DND-41 (cell line): ENCODE measurements at regions not wholly inside any gene's neighbourhood (a gene's known extent, or its start where the extent isn't known, plus 50 kb on each side); places are given as distances from the start of the nearest gene placed in this dataset.

Experiments used
- ATAC-seq: fragments of 200-7000 bp; cut with Tn5 transposase; 3 replicates; pipeline ENCODE4 v1.9.1; 2021; ENCODE audit warnings: low read depth; ENCODE audit not compliant: insufficient read depth
- DNase-seq: peaks from one replicate; pipeline ENCODE4 v3.0.0-alpha.2; 2020
- H2AFZ ChIP-seq: 2 replicates; pipeline ENCODE4 v1.6.0; 2012; ENCODE audit warnings: low read depth, low read length
- H3K27ac ChIP-seq: 2 replicates; pipeline ENCODE4 v1.5.1; 2012; ENCODE audit warnings: low read length, inconsistent platforms
- H3K27me3 ChIP-seq: fragments of 200-600 bp; sonication (generic); 2 replicates; pipeline ENCODE4 v1.6.0; 2012; ENCODE audit warnings: low read length, mild to moderate bottlenecking, inconsistent platforms; ENCODE audit not compliant: insufficient read depth, poor library complexity
- H3K36me3 ChIP-seq: 2 replicates; pipeline ENCODE4 v1.5.1; 2012; ENCODE audit warnings: low read length, inconsistent platforms; ENCODE audit not compliant: insufficient read depth
- H3K4me1 ChIP-seq: 2 replicates; pipeline ENCODE4 v1.5.1; 2012; ENCODE audit warnings: mild to moderate bottlenecking, low read length; ENCODE audit not compliant: insufficient read depth
- H3K4me2 ChIP-seq: 2 replicates; pipeline ENCODE4 v1.6.0; 2012; ENCODE audit warnings: mild to moderate bottlenecking, moderate library complexity, low read length, inconsistent platforms; ENCODE audit not compliant: insufficient read depth
- H3K4me3 ChIP-seq, 2 experiments: fragments of 200-600 bp in 1 of 2; shearing (Covaris generic) in 1 of 2; 2 replicates each; pipeline ENCODE4 v1.5.1; 2012 to 2016; ENCODE audit warnings: inconsistent platforms in 2 of 2, low read length in 2 of 2, mild to moderate bottlenecking in 2 of 2, low read depth in 1 of 2, moderate library complexity in 1 of 2
- H3K79me2 ChIP-seq: 2 replicates; pipeline ENCODE4 v1.6.0; 2012; ENCODE audit warnings: low read length, inconsistent platforms; ENCODE audit not compliant: insufficient read depth
- H3K9ac ChIP-seq: 2 replicates; pipeline ENCODE4 v1.6.0; 2012; ENCODE audit warnings: low read depth, mild to moderate bottlenecking, inconsistent platforms, low read length, moderate library complexity
- H3K9me3 ChIP-seq: 2 replicates; pipeline ENCODE4 v1.5.1; 2012; ENCODE audit warnings: low read length, moderate library complexity, mild to moderate bottlenecking, inconsistent platforms; ENCODE audit not compliant: insufficient read depth, severe bottlenecking
- H4K20me1 ChIP-seq: 2 replicates; pipeline ENCODE4 v1.6.0; 2012; ENCODE audit warnings: low read length; ENCODE audit not compliant: insufficient read depth
- CTCF ChIP-seq: IDR thresholded peaks from 2 replicates; pipeline ENCODE4 v1.5.1; 2012; ENCODE audit warnings: borderline replicate concordance, low read length, moderate library complexity, mild to moderate bottlenecking; ENCODE audit not compliant: poor library complexity, severe bottlenecking; ENCODE audit errors: extremely low read depth
- EZH2 ChIP-seq: IDR thresholded peaks from 3 replicates; pipeline ENCODE4 v1.6.1; 2012; ENCODE audit warnings: borderline replicate concordance, low read depth, mild to moderate bottlenecking, moderate library complexity, low read length, inconsistent platforms; ENCODE audit not compliant: severe bottlenecking

- H4K20me1 ChIP-seq = no peaks in the 10 kb centered on the region
- H3K27me3 ChIP-seq = no peaks in the 10 kb centered on the region
- DNase-seq = no peak
- no peak overlapping the region for H3K9ac ChIP-seq
- peak overlapping the region; percentile 8; the same call in 1 of the 2 replicates for H3K27ac ChIP-seq
- H3K4me1 ChIP-seq = peaks cover 33% of the 10 kb centered on the region
- no peak for TF ChIP-seq EZH2
- TF ChIP-seq CTCF = peak; percentile 84
- no peak overlapping the region; the same call in 1 of the 2 replicates for H3K4me2 ChIP-seq
- H3K79me2 ChIP-seq = no peaks in the 10 kb centered on the region
- H3K9me3 ChIP-seq = no peaks in the 10 kb centered on the region
- no peaks in the 10 kb centered on the region for H3K36me3 ChIP-seq
- H3K4me3 ChIP-seq = no peak overlapping the region
- peak; percentile 79 for ATAC-seq
- H2AFZ ChIP-seq = 0 out of 2 replicates have a peak overlapping the region, but pooled peaks have one; percentile 32
Observed at GRCh38 chr2:145752091-145752806, 1232.3 kb upstream of the ZEB2 start.

GRCh38 chr2:145751629-145752028 is 1231.7 kb upstream of the ZEB2 start:
- peaks cover 33% of the 10 kb centered on the region for H3K4me1 ChIP-seq
- H3K9me3 ChIP-seq = no peaks in the 10 kb centered on the region
- TF ChIP-seq EZH2 (no peak), CTCF (no peak)
- no peaks in the 10 kb centered on the region for H3K27me3 ChIP-seq
- H3K4me3 ChIP-seq = no peak overlapping the region
- H3K36me3 ChIP-seq = no peaks in the 10 kb centered on the region
- ATAC-seq (no peak), DNase-seq (no peak)
- H3K27ac ChIP-seq = no peak overlapping the region
- no peaks in the 10 kb centered on the region for H4K20me1 ChIP-seq
- no peak overlapping the region for H3K4me2 ChIP-seq
- no peaks in the 10 kb centered on the region for H3K79me2 ChIP-seq
- no peak overlapping the region for H3K9ac ChIP-seq
- no peak overlapping the region for H2AFZ ChIP-seq

- H3K4me2 ChIP-seq = no peak overlapping the region
- no peak for ATAC-seq
- no peaks in the 10 kb centered on the region for H3K36me3 ChIP-seq
- no peak overlapping the region for H3K27ac ChIP-seq
- H4K20me1 ChIP-seq = no peaks in the 10 kb centered on the region
- no peak overlapping the region for H3K9ac ChIP-seq
- H3K4me3 ChIP-seq = no peak overlapping the region
- H3K79me2 ChIP-seq = no peaks in the 10 kb centered on the region
- H3K4me1 ChIP-seq = peaks cover 33% of the 10 kb centered on the region
- TF ChIP-seq EZH2 (no peak), CTCF (no peak)
- no peaks in the 10 kb centered on the region for H3K9me3 ChIP-seq
- no peak overlapping the region for H2AFZ ChIP-seq
- H3K27me3 ChIP-seq = no peaks in the 10 kb centered on the region
- no peak for DNase-seq
Observed at GRCh38 chr2:145751155-145751554, 1231.2 kb upstream of the ZEB2 start.
